ENCODE measurements at regions not wholly inside any gene's neighbourhood (a gene's known extent, or its start where the extent isn't known, plus 50 kb on each side); places are given as distances from the start of the nearest gene placed in this dataset.
"Not testable (repeated sequence)": the region's sequence is repeated elsewhere in the genome, so short reads cannot be mapped to it uniquely, and the experiment has no call there.

GRCh38 chr13:21228738-21229137 lies 52.3 kb downstream of the MRPL57 start:
- no peak for DNase-seq

GRCh38 chr13:21229241-21230024 lies 53.0 kb downstream of the MRPL57 start:
- DNase-seq, result no peak

- DNase-seq, result no peak
These were observed 54.1 kb downstream of the MRPL57 start for GRCh38 chr13:21230516-21230915.

- DNase-seq, result no peak
These were observed 55.0 kb downstream of the MRPL57 start for GRCh38 chr13:21231426-21231940.

GRCh38 chr13:21232196-21232595 lies 55.7 kb downstream of the MRPL57 start:
- DNase-seq, result no peak

- no peak for DNase-seq
These were observed 56.1 kb downstream of the MRPL57 start for GRCh38 chr13:21232599-21232998.

- no peak for DNase-seq
These were observed 56.6 kb downstream of the MRPL57 start for GRCh38 chr13:21233086-21233485.

GRCh38 chr13:21234526-21234925 lies 58.1 kb downstream of the MRPL57 start:
- no peak for DNase-seq

GRCh38 chr13:21235174-21235573 lies 58.7 kb downstream of the MRPL57 start:
- no peak for DNase-seq

- peak; percentile 18 for DNase-seq
These were observed 60.6 kb downstream of the MRPL57 start for GRCh38 chr13:21237081-21237480.

- DNase-seq, result no peak
These were observed 61.8 kb downstream of the MRPL57 start for GRCh38 chr13:21238267-21238666.

GRCh38 chr13:21240586-21240985 lies 64.1 kb downstream of the MRPL57 start:
- no peak for DNase-seq

- DNase-seq, result peak; percentile 67
These were observed 65.8 kb downstream of the MRPL57 start for GRCh38 chr13:21242236-21242635.

GRCh38 chr13:21243045-21243897 lies 66.8 kb downstream of the MRPL57 start:
- DNase-seq, result peak; percentile 72

GRCh38 chr13:21243898-21244184 lies 67.4 kb downstream of the MRPL57 start:
- not testable (repeated sequence) for DNase-seq

- no peak for DNase-seq
These were observed 70.4 kb downstream of the MRPL57 start for GRCh38 chr13:21246761-21247452.

- DNase-seq, result peak; percentile 16
These were observed 79.9 kb downstream of the MRPL57 start for GRCh38 chr13:21256351-21256761.

GRCh38 chr13:21256891-21257290 lies 80.4 kb downstream of the MRPL57 start:
- no peak for DNase-seq

- DNase-seq, result no peak
These were observed 83.4 kb downstream of the MRPL57 start for GRCh38 chr13:21259571-21260455.

GRCh38 chr13:21260561-21261290 lies 84.3 kb downstream of the MRPL57 start:
- DNase-seq, result not testable (repeated sequence)

- DNase-seq, result not testable (repeated sequence)
These were observed 85.2 kb downstream of the MRPL57 start for GRCh38 chr13:21261487-21262216.

Measured in COR-L47 (cell line).